ENCODE measurements at regions not wholly inside any gene's neighbourhood (a gene's known extent, or its start where the extent isn't known, plus 50 kb on each side); places are given as distances from the start of the nearest gene placed in this dataset.

DNA sequence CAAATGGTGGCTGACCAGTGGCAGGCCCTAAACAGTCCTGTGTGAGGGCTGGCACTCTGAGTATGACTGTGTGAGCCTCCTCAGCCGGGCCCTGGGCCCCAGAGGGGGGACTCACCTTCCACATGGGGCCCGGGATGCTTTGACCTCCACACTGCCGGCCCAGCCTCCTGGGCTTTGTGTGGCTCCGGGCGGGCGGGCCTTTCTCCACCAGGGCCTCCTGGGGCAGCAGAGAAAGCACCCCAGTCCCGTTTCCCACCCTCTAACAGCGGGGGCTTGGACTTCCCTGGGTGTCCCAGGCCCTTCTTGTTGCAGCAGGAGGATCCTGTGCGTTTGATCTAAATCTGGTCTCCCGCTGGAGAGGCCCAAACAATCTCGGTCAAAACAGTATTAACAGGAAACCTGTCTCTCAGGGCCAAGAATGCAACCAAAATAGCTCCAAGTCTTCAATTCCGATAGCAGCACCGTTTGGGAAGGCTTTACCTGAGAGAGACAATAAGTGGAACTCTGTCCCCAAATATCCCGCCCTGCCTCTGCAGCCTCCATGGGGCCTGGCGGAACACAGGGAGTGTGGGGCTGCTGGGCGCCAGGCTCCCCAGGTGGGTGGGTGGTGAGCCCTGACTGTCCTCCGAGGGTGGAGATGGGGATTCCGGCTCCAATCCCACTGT is 104.8 kb upstream of the ZNF32 start (continued):
- TF ChIP-seq, protein P1, sequence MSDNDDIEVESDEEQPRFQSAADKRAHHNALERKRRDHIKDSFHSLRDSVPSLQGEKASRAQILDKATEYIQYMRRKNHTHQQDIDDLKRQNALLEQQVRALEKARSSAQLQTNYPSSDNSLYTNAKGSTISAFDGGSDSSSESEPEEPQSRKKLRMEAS (IDR thresholded peaks at IDR 0.05; ENCODE audit: low read depth), result no peak
- TF ChIP-seq POLR2AphosphoS5 (IDR thresholded peaks at IDR 0.05; ENCODE audit: low read depth, low read length) (no peak), TEAD4 (IDR thresholded peaks at IDR 0.05; ENCODE audit: borderline replicate concordance, insufficient read depth) (no peak), JUND (IDR thresholded peaks at IDR 0.05) (no peak), RXRA (IDR thresholded peaks at IDR 0.05; ENCODE audit: borderline replicate concordance, low read depth) (no peak), NFIC (IDR thresholded peaks at IDR 0.05; ENCODE audit: borderline replicate concordance) (no peak), FOSL2 (IDR thresholded peaks at IDR 0.05; ENCODE audit: borderline replicate concordance, low read depth) (no peak)
- TF ChIP-seq, protein P2, sequence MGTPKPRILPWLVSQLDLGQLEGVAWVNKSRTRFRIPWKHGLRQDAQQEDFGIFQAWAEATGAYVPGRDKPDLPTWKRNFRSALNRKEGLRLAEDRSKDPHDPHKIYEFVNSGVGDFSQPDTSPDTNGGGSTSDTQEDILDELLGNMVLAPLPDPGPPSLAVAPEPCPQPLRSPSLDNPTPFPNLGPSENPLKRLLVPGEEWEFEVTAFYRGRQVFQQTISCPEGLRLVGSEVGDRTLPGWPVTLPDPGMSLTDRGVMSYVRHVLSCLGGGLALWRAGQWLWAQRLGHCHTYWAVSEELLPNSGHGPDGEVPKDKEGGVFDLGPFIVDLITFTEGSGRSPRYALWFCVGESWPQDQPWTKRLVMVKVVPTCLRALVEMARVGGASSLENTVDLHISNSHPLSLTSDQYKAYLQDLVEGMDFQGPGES (IDR thresholded peaks at IDR 0.05; ENCODE audit: low read depth, low read length), result no peak

DNA sequence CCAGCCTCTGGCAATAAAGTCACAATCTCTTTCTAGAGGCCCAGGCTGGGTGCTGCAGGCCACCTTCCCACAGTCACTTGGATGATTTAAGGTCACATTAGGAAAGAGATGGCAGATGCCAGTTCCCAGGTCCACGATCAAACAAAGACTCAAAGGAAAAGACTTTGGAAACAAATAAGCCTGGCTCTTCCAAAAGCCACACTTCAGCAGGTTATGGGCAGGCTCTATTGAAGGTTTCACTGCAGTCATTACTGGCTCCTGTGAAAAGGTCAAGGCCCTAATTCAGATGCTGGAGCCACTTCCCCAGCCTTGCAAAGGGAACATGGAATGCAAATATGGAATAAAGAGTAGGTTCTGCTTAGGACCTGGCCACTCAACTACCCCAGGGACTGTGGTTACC is 104.0 kb upstream of the ZNF32 start:
- TF ChIP-seq GABPA (IDR thresholded peaks at IDR 0.05; ENCODE audit: low read depth) (no peak), EZH2phosphoT487 (IDR thresholded peaks at IDR 0.05; ENCODE audit: borderline replicate concordance, low read depth) (no peak), SMC3 (IDR thresholded peaks at IDR 0.05; ENCODE audit: low read depth, low read length) (no peak), CHD2 (IDR thresholded peaks at IDR 0.05; ENCODE audit: low read length, partially characterized antibody) (no peak), EP300 (IDR thresholded peaks at IDR 0.05; ENCODE audit: borderline replicate concordance in 1 of 2, low read depth in 1 of 2, low read length in 1 of 2) (no peak), TCF12 (IDR thresholded peaks at IDR 0.05) (no peak), TEAD4 (IDR thresholded peaks at IDR 0.05; ENCODE audit: borderline replicate concordance, insufficient read depth) (no peak), FOSL2 (IDR thresholded peaks at IDR 0.05; ENCODE audit: borderline replicate concordance, low read depth) (no peak), YY1 (IDR thresholded peaks at IDR 0.05; ENCODE audit: low read depth) (no peak), FOXJ3 (CRISPR knock-in tag; IDR thresholded peaks at IDR 0.05) (no peak)
- TF ChIP-seq, protein P3, sequence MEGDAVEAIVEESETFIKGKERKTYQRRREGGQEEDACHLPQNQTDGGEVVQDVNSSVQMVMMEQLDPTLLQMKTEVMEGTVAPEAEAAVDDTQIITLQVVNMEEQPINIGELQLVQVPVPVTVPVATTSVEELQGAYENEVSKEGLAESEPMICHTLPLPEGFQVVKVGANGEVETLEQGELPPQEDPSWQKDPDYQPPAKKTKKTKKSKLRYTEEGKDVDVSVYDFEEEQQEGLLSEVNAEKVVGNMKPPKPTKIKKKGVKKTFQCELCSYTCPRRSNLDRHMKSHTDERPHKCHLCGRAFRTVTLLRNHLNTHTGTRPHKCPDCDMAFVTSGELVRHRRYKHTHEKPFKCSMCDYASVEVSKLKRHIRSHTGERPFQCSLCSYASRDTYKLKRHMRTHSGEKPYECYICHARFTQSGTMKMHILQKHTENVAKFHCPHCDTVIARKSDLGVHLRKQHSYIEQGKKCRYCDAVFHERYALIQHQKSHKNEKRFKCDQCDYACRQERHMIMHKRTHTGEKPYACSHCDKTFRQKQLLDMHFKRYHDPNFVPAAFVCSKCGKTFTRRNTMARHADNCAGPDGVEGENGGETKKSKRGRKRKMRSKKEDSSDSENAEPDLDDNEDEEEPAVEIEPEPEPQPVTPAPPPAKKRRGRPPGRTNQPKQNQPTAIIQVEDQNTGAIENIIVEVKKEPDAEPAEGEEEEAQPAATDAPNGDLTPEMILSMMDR (IDR thresholded peaks at IDR 0.05), result no peak
- TF ChIP-seq, protein P4, sequence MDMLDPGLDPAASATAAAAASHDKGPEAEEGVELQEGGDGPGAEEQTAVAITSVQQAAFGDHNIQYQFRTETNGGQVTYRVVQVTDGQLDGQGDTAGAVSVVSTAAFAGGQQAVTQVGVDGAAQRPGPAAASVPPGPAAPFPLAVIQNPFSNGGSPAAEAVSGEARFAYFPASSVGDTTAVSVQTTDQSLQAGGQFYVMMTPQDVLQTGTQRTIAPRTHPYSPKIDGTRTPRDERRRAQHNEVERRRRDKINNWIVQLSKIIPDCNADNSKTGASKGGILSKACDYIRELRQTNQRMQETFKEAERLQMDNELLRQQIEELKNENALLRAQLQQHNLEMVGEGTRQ (IDR thresholded peaks at IDR 0.05; ENCODE audit: borderline replicate concordance, low read depth, low read length), result no peak
- TF ChIP-seq, protein P2 (IDR thresholded peaks at IDR 0.05; ENCODE audit: low read depth, low read length), result no peak
- Histone ChIP-seq H3K27me3 (ENCODE audit: insufficient read depth) (no peaks in the 10 kb centered on the region), H3K9me3 (no peaks in the 10 kb centered on the region), H3K79me2 (ENCODE audit: insufficient read depth) (no peaks in the 10 kb centered on the region), H4K20me1 (ENCODE audit: insufficient read depth) (no peaks in the 10 kb centered on the region), H3F3A (replicated peaks; ENCODE audit: insufficient read depth) (no peaks in the 10 kb centered on the region), H3K4me1 (ENCODE audit: control insufficient read depth in 1 of 2, insufficient read depth in 2 of 2, low read depth in 1 of 2, low read length in 1 of 2) (no peaks in the 10 kb centered on the region), H3K27ac (ENCODE audit: low read depth in 2 of 2, low read length in 1 of 2) (no peak overlapping the region), H3K4me3 (ENCODE audit: low read depth in 2 of 2, low read length in 1 of 2) (no peak overlapping the region), H3K36me3 (replicated peaks in 1 of 2; ENCODE audit: control insufficient read depth in 1 of 2, insufficient read depth in 2 of 2, low read length in 1 of 2) (no peaks in the 10 kb centered on the region), H2AFZ (ENCODE audit: low read depth) (no peak overlapping the region), H3K4me2 (no peak overlapping the region), H3K9me2 (no peaks in the 10 kb centered on the region), H3K9ac (no peak overlapping the region)
- CTCF ChIA-PET, result no interaction called here
- no peak for DNase-seq
- 53% methylated on average over 1 of the region's 1 CpG for WGBS (ENCODE audit: low lambda C conversion rate)
- POLR2A ChIA-PET, result no interaction called here
